ENCODE measurements at regions not wholly inside any gene's neighbourhood (a gene's known extent, or its start where the extent isn't known, plus 50 kb on each side); places are given as distances from the start of the nearest gene placed in this dataset.
"Not testable (repeated sequence)": the region's sequence is repeated elsewhere in the genome, so short reads cannot be mapped to it uniquely, and the experiment has no call there.

- Histone ChIP-seq H3K4me3 (ENCODE audit: low read length) (no peak overlapping the region), H3K79me2 (ENCODE audit: low read length) (no peaks in the 10 kb centered on the region), H3K9me3 (ENCODE audit: low read length) (no peaks in the 10 kb centered on the region), H3K4me2 (ENCODE audit: low read length) (no peak overlapping the region), H3K9me2 (replicated peaks; ENCODE audit: low read length) (no peaks in the 10 kb centered on the region), H3K4me1 (ENCODE audit: insufficient read depth, low read length) (no peaks in the 10 kb centered on the region), H3K36me3 (ENCODE audit: low read depth, low read length) (no peaks in the 10 kb centered on the region), H2AFZ (ENCODE audit: low read length) (no peak overlapping the region), H3K27me3 (ENCODE audit: low read length) (no peaks in the 10 kb centered on the region), H4K20me1 (ENCODE audit: low read length) (no peaks in the 10 kb centered on the region), H3K9ac (ENCODE audit: low read length) (no peak overlapping the region), H3F3A (ENCODE audit: low read length, unreplicated experiment) (no peaks in the 10 kb centered on the region), H3K27ac (ENCODE audit: low read length) (no peak overlapping the region)
- TF ChIP-seq CTCF (conservative IDR thresholded peaks at IDR 0.05; ENCODE audit: low read depth, low read length) = no peak
- no peak for TF ChIP-seq EZH2phosphoT487 (IDR thresholded peaks at IDR 0.05; ENCODE audit: borderline replicate concordance, low read length)
- TF ChIP-seq EZH2 (IDR thresholded peaks at IDR 0.05; ENCODE audit: low read length, unreplicated experiment) = no peak
- DNase-seq = no peak
- ChIA-PET POLR2A (ENCODE audit: unreplicated experiment) (no interaction called here), CTCF (no interaction called here)
- intact Hi-C loops (cut with micrococcal nuclease) = no loop called here
- no TSS peak for BruUV-seq (replicated peaks)
- ATAC-seq = no peak
These were observed 148.2 kb upstream of the DAB1 start for GRCh38 chr1:57572016-57572415.

GRCh38 chr1:57558066-57558465 is 134.2 kb upstream of the DAB1 start:
- H3K27ac ChIP-seq (ENCODE audit: low read length); intact Hi-C loops (cut with micrococcal nuclease); H4K20me1 ChIP-seq (ENCODE audit: low read length); H3K9me2 ChIP-seq (replicated peaks; ENCODE audit: low read length); H3K4me2 ChIP-seq (ENCODE audit: low read length); ATAC-seq; H3K4me1 ChIP-seq (ENCODE audit: insufficient read depth, low read length); H3K4me3 ChIP-seq (ENCODE audit: low read length); H3K79me2 ChIP-seq (ENCODE audit: low read length); DNase-seq; H3F3A ChIP-seq (ENCODE audit: low read length, unreplicated experiment); POLR2A ChIA-PET (ENCODE audit: unreplicated experiment); BruUV-seq (replicated peaks); H3K9ac ChIP-seq (ENCODE audit: low read length); H3K9me3 ChIP-seq (ENCODE audit: low read length); H3K36me3 ChIP-seq (ENCODE audit: low read depth, low read length); CTCF ChIA-PET; H2AFZ ChIP-seq (ENCODE audit: low read length); H3K27me3 ChIP-seq (ENCODE audit: low read length): not testable (repeated sequence)

- no peaks in the 10 kb centered on the region for H3K4me1 ChIP-seq (ENCODE audit: insufficient read depth, low read length)
- H3K79me2 ChIP-seq (ENCODE audit: low read length) = no peaks in the 10 kb centered on the region
- intact Hi-C loops (cut with micrococcal nuclease) = no loop called here
- H3K9me3 ChIP-seq (ENCODE audit: low read length) = no peaks in the 10 kb centered on the region
- no peak overlapping the region for H3K9ac ChIP-seq (ENCODE audit: low read length)
- CTCF ChIA-PET = no interaction called here
- no peaks in the 10 kb centered on the region for H3F3A ChIP-seq (ENCODE audit: low read length, unreplicated experiment)
- no peak for ATAC-seq
- H3K27ac ChIP-seq (ENCODE audit: low read length) = no peak overlapping the region
- H3K36me3 ChIP-seq (ENCODE audit: low read depth, low read length) = no peaks in the 10 kb centered on the region
- no peak overlapping the region for H3K4me2 ChIP-seq (ENCODE audit: low read length)
- POLR2A ChIA-PET (ENCODE audit: unreplicated experiment) = no interaction called here
- TF ChIP-seq EZH2 (IDR thresholded peaks at IDR 0.05; ENCODE audit: low read length, unreplicated experiment) = no peak
- TF ChIP-seq EZH2phosphoT487 (IDR thresholded peaks at IDR 0.05; ENCODE audit: borderline replicate concordance, low read length) = no peak
- TF ChIP-seq CTCF (conservative IDR thresholded peaks at IDR 0.05; ENCODE audit: low read depth, low read length) = no peak
- no TSS peak for BruUV-seq (replicated peaks)
- no peak for DNase-seq
- no peaks in the 10 kb centered on the region for H3K9me2 ChIP-seq (replicated peaks; ENCODE audit: low read length)
- H4K20me1 ChIP-seq (ENCODE audit: low read length) = no peaks in the 10 kb centered on the region
- no peaks in the 10 kb centered on the region for H3K27me3 ChIP-seq (ENCODE audit: low read length)
- H2AFZ ChIP-seq (ENCODE audit: low read length) = no peak overlapping the region
- no peak overlapping the region for H3K4me3 ChIP-seq (ENCODE audit: low read length)
These were observed 129.8 kb upstream of the DAB1 start for GRCh38 chr1:57553666-57554065.

Data from PC-3 (cell line).